Esophagus (tissue), 2 donors: ENCODE measurements at regions not wholly inside any gene's neighbourhood (a gene's known extent, or its start where the extent isn't known, plus 50 kb on each side); places are given as distances from the start of the nearest gene placed in this dataset.

Experiments used
- H3K27ac ChIP-seq, 2 donors: one replicate each; pipeline ENCODE4 v1.5.1; 2013; ENCODE audit warnings: low read depth in 2 of 2, mild to moderate bottlenecking in 2 of 2, inconsistent platforms in 1 of 2, low read length in 1 of 2, moderate library complexity in 1 of 2
- H3K27me3 ChIP-seq, 2 donors: one replicate each; pipeline ENCODE4 v1.6.1; 2013; ENCODE audit warnings: low read length in 2 of 2, control low read depth in 1 of 2, mild to moderate bottlenecking in 1 of 2; ENCODE audit not compliant: insufficient read depth in 2 of 2, control insufficient read depth in 1 of 2
- H3K36me3 ChIP-seq, 2 donors: one replicate each; pipeline ENCODE4 v1.6.1; 2013; ENCODE audit warnings: low read length in 1 of 2; ENCODE audit not compliant: control insufficient read depth in 2 of 2, insufficient read depth in 2 of 2
- H3K4me1 ChIP-seq, 2 donors: one replicate each; pipeline ENCODE4 v1.6.1; 2013; ENCODE audit warnings: low read length in 1 of 2; ENCODE audit not compliant: control insufficient read depth in 2 of 2, insufficient read depth in 2 of 2
- H3K4me3 ChIP-seq, 2 donors: one replicate each; pipeline ENCODE4 v1.5.1; 2013; ENCODE audit warnings: low read length in 2 of 2, mild to moderate bottlenecking in 2 of 2, low read depth in 1 of 2, moderate library complexity in 1 of 2
- H3K9me3 ChIP-seq, 2 donors: one replicate each; pipeline ENCODE4 v1.6.1; 2013; ENCODE audit warnings: mild to moderate bottlenecking in 2 of 2, low read depth in 1 of 2, low read length in 1 of 2, moderate library complexity in 1 of 2; ENCODE audit not compliant: control insufficient read depth in 2 of 2, insufficient read depth in 1 of 2
- WGBS, 2 donors: extraction: QIAGEN DNeasy Blood & Tissue Kit; methylation state at CpG; one replicate each; pipeline ENCODE4 v1.1.7; 2013; 5-methylcytosine and 5-hydroxymethylcytosine counted together
- donor health status: healthy with polysubstance abuse.
- donor health status: Bipolar disorder and iron deficiency.

DNA sequence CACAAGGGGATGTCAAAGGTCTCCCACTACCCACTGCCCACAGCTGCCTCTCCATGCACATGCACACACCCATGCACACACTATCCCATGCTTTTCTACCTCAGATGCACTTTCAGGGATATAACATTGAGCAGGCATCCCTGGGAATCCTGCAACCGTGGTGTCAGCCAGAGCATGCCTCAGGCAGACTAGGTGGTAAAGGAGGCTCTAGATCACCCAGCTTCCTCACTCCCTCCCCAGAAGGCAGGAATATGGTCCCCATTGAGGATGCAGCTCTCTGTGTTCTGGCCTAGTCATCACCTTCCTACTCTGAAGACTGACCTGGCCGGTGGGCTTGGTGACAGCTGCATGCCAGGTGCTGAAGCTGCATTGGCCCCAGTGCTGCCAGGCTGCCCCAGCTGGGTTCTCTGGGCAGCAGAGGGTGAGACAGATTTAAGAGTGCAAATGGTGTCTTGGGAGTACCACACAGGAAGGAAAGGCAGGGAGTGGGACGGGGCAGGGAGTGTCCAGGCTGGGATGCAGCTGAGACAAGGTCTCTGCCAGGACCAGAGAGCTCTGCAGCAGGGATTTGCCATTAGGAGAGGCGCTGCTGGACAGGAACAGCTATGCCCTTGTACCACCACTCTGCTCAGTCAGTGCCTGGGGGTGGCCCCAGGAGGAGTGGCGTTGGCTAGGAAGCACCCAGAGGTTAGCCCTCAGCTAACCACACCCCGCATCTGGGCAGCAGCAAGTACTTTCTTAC lies 53.4 kb upstream of the GDF10 start:
- Histone ChIP-seq H3K9me3 (no peaks in the 10 kb centered on the region), H3K27me3 (no peaks in the 10 kb centered on the region), H3K4me1 (peaks cover 0 to 2% of the 10 kb centered on the region in 2 donors), H3K4me3 (no peak overlapping the region), H3K27ac (no peak overlapping the region), H3K36me3 (no peaks in the 10 kb centered on the region)
- WGBS, 2 donors: 83 to 89% methylated on average over 6 of the region's 6 CpGs

DNA sequence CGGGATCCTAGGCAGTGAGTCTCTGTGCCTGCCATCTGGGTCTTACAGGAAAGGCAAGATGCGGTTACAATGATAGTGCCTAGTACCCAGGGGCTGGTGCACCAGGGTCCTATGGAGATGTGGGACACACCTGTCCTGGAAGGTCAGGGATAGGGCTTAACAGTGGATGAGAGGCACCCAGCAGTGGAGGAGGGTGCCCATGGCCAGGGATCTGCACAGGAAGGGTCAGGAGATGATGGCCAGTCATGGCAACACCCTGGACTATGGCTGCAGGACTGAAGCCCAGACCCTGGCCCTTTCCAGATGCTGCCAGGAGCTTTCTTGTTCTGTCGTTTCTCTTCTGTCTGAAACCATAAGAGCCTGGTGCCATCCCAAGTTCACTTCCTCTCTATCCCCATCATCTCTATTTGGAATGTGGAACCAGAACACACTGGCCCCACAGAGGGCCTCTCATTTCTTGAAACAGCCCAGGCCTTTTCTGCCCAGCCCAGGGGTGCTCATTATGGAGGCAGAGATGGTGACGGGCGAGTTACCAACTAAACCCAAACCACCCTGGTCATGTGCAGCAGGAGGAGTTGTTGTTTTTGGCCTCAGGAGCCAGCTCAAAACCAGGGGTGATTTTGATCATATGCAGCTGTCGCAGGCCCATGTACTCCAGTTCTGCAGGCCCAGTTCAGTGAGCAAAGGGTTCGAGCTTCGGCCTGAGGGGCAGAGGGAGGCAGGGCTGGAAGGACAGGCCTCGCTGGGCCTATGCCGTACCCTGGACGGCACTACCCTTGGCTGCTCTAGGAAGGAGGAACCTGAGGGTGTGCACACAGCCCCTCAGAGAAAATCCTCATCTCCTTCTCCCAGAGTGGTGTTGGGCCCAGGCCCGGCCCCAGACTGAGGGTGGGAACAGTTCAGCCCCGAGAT lies 52.6 kb upstream of the GDF10 start:
- 84 to 87% methylated on average over 13 of the region's 13 CpGs for WGBS, 2 donors
- no peak overlapping the region for H3K27ac ChIP-seq
- no peak overlapping the region for H3K4me3 ChIP-seq
- H3K9me3 ChIP-seq: no peaks in the 10 kb centered on the region
- H3K27me3 ChIP-seq: no peaks in the 10 kb centered on the region
- H3K4me1 ChIP-seq: peaks cover 0 to 2% of the 10 kb centered on the region in 2 donors
- H3K36me3 ChIP-seq: no peaks in the 10 kb centered on the region

DNA sequence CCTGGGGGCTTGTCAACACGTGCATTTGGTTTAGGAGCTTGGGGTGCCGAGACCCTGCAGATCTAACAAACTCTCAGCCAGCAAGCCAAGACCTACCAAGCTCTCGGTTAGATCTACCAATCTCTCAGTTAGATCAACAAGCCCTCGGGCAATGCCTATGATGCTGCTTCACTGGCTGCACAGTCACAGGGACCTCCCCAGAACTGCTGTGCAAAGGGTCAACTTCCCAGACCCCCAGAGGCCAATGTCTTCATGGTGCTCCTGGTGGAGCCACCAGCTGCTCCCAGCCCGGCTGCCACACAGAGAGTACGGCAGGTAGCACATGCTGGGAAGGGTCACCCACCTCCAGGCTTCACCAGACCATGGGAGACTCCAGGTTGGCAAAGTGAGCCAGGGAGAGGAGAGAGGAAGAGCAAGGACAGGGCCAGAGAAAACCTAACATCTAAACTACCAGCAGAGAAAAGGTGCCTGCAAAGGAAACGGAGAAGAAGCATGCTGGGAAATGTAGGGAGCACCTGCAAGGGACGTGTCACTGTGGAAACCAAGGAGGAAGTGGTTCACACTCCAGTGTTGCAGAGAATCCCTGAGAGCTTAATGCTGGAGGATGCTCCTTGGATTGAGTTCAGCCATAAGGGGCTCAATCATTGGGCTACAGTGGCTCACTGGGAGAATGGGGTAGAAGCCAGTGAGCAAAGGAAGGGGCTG lies 51.5 kb upstream of the GDF10 start:
- Histone ChIP-seq H3K4me3 (no peak overlapping the region), H3K9me3 (no peaks in the 10 kb centered on the region), H3K27ac (no peak overlapping the region), H3K36me3 (no peaks in the 10 kb centered on the region), H3K4me1 (peaks cover 0 to 2% of the 10 kb centered on the region in 2 donors), H3K27me3 (no peaks in the 10 kb centered on the region)
- 82 to 85% methylated on average over 8 of the region's 8 CpGs for WGBS, 2 donors

DNA sequence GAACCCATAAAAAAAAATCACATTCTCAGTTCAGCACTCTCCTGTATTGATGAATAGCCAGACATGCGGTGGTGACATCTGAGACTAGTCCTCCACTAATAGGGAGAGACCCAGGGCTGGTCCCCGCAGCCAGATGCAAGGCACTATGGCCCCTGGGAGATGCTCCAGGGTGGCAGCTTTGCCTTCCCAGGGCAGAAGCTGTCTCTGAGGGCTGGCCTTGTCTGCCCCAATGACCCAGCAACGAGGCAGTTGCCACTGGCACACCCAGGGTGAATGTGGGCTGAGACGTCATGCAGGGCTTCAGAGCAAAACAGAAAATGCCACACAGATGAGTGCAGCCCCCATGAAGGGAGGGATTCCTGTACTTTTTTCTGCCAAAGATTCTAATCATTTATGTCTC lies 50.1 kb upstream of the GDF10 start:
- H3K36me3 ChIP-seq: no peaks in the 10 kb centered on the region
- no peak overlapping the region for H3K27ac ChIP-seq
- H3K9me3 ChIP-seq: no peaks in the 10 kb centered on the region
- H3K27me3 ChIP-seq: no peaks in the 10 kb centered on the region
- H3K4me3 ChIP-seq: no peak overlapping the region
- peaks cover 0 to 2% of the 10 kb centered on the region in 2 donors for H3K4me1 ChIP-seq
- 84 to 89% methylated on average over 4 of the region's 4 CpGs for WGBS, 2 donors
